ENCODE measurements at regions not wholly inside any gene's neighbourhood (a gene's known extent, or its start where the extent isn't known, plus 50 kb on each side); places are given as distances from the start of the nearest gene placed in this dataset.

- ATAC-seq (no peak), FAIRE-seq (no peak), DNase-seq (ENCODE audit: low read depth, low spot score) (no peak)
- H3K27ac ChIP-seq (ENCODE audit: control insufficient read depth, insufficient read depth) = no peak overlapping the region
- no peaks in the 10 kb centered on the region for H3K9me3 ChIP-seq (replicated peaks; ENCODE audit: control insufficient read depth, insufficient read depth, low read length)
- no peaks in the 10 kb centered on the region for H4K20me1 ChIP-seq (ENCODE audit: control insufficient read depth, insufficient read depth)
- H3K4me2 ChIP-seq (ENCODE audit: control insufficient read depth, insufficient read depth) = no peak overlapping the region
- no peak overlapping the region for H3K4me3 ChIP-seq
- 46% methylated on average over 7 of the region's 7 CpGs for WGBS (ENCODE audit: insufficient coverage, insufficient replicate concordance, low lambda C conversion rate, missing lambda C conversion rate)
- no peak overlapping the region for H2AFZ ChIP-seq (ENCODE audit: control insufficient read depth, low read depth, low read length)
- intact Hi-C loops (cut with micrococcal nuclease; ENCODE audit: unreplicated experiment) (no loop called here), in situ Hi-C loops (cut with MboI) (no loop called here)
- no peaks in the 10 kb centered on the region for H3K36me3 ChIP-seq (ENCODE audit: control insufficient read depth in 2 of 2, insufficient read depth in 2 of 2, low read length in 1 of 2)
- no peaks in the 10 kb centered on the region for H3K4me1 ChIP-seq (ENCODE audit: control insufficient read depth, insufficient read depth, low read length)
- TF ChIP-seq MLLT1 (IDR thresholded peaks at IDR 0.05) (no peak), RBBP5 (conservative IDR thresholded peaks at IDR 0.05) (no peak), IKZF2 (IDR thresholded peaks at IDR 0.05) (no peak), RCOR1 (conservative IDR thresholded peaks at IDR 0.05; ENCODE audit: low read depth, low read length) (no peak), ZBTB40 (IDR thresholded peaks at IDR 0.05; ENCODE audit: borderline replicate concordance) (no peak), CUX1 (IDR thresholded peaks at IDR 0.05; ENCODE audit: insufficient replicate concordance, low read depth, low read length) (no peak), ZNF274 (IDR thresholded peaks at IDR 0.05; ENCODE audit: insufficient read depth, insufficient read length) (no peak), SP1 (IDR thresholded peaks at IDR 0.05; ENCODE audit: low read depth, low read length) (no peak), HDGF (IDR thresholded peaks at IDR 0.05) (no peak), CREB1 (IDR thresholded peaks at IDR 0.05; ENCODE audit: low read depth) (no peak)
- POLR2A ChIA-PET = no interaction called here
- no peaks in the 10 kb centered on the region for H3K79me2 ChIP-seq (ENCODE audit: control insufficient read depth, insufficient read depth, low read length)
- RAD21 ChIA-PET (ENCODE audit: unreplicated experiment) = no interaction called here
- SMC1A ChIA-PET (ENCODE audit: uncharacterized antibody, unreplicated experiment) = interaction anchor here (0.6 kb wide), 1 partner anchor 538 kb away, joined by 3 read pairs; no protein-coding TSS in a partner anchor
- H3K9ac ChIP-seq (ENCODE audit: control insufficient read depth, insufficient read depth, low read length) = no peak overlapping the region
- no TSS peak for BruUV-seq (replicated peaks)
- CTCF ChIA-PET = interaction anchor here (0.6 kb wide), 1 partner anchor 155 kb away, joined by 3 read pairs; no protein-coding TSS in a partner anchor
- H3K27me3 ChIP-seq (replicated peaks in 1 of 2; ENCODE audit: control insufficient read depth in 2 of 2, insufficient read depth in 2 of 2, low read length in 1 of 2) = no peaks in the 10 kb centered on the region; a peak in 2 of 4 replicates
Observed at GRCh38 chr4:83709627-83710026, 173.7 kb downstream of the GPAT3 start.
